ENCODE measurements at regions not wholly inside any gene's neighbourhood (a gene's known extent, or its start where the extent isn't known, plus 50 kb on each side); places are given as distances from the start of the nearest gene placed in this dataset.
"Not testable (repeated sequence)": the region's sequence is repeated elsewhere in the genome, so short reads cannot be mapped to it uniquely, and the experiment has no call there.

DNA sequence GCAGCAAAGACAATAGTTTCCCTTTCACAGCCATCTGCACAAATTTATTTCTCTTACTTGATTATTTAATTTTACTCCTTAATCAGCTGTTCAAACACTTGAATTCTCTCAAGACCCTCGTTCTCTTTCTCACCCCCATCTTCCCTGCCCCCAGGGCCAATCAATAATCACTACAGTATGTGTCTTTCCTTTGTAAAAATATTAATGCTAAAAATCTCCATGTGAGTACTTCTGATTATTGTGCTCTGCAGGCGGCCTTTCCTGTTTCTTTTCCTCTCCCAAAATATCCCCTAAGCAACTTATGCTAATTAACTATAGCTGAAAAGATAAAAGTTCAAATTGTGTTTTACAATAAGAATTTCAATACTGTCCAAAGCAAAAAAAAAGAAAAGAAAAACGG, 617.0 kb upstream of the CBLB start:
- Mint-ChIP-seq H3K4me1 (ENCODE audit: unreplicated experiment) (peaks cover 4% of the 10 kb centered on the region), H3K27me3 (ENCODE audit: unreplicated experiment) (peaks cover 3% of the 10 kb centered on the region), H3K9me3 (ENCODE audit: unreplicated experiment) (no peaks in the 10 kb centered on the region), H3K27ac (ENCODE audit: unreplicated experiment) (no peak overlapping the region), H3K36me3 (ENCODE audit: low read depth, unreplicated experiment) (no peaks in the 10 kb centered on the region), H3K4me3 (ENCODE audit: unreplicated experiment) (no peak overlapping the region)
- TF ChIP-seq CTCF (IDR thresholded peaks at IDR 0.05; ENCODE audit: unreplicated experiment): no peak
- no peak for DNase-seq (ENCODE audit: low spot score)

DNA sequence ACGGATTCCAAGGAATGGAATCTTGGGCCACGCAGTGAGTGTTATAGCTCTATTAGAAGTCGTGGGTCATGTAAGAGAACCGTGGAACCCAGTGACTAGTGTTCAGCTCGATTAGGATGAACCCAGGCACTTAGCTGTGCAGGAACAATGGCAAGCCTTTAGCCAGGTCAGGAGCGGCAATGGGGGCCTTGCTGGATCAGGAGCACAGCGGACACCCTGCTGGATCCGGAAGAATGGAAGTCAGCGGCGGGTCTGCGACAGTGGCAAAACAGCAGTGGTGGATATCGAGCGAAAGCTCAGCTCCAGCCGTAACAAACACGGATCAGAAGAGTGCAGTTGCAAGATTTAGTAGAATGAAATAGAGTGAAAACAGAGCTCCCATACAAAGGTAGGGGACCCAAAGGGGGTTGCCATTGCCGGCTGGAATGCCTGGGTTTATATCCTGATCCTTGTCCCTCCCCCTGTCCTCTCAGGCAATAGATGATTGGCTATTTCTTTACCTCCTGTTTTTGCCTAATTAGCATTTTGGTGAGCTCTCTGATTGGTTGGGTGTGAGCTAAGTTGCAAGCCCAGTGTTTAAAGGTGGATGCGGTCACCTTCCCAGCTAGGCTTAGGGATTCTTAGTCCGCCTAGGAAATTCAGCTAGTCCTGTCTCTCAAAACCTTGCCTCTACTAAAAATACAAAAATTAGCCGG, 618.3 kb upstream of the CBLB start:
- not testable (repeated sequence) for H3K27ac Mint-ChIP-seq (ENCODE audit: unreplicated experiment); DNase-seq (ENCODE audit: low spot score); H3K27me3 Mint-ChIP-seq (ENCODE audit: unreplicated experiment); H3K4me1 Mint-ChIP-seq (ENCODE audit: unreplicated experiment); H3K36me3 Mint-ChIP-seq (ENCODE audit: low read depth, unreplicated experiment); H3K9me3 Mint-ChIP-seq (ENCODE audit: unreplicated experiment); H3K4me3 Mint-ChIP-seq (ENCODE audit: unreplicated experiment)

DNA sequence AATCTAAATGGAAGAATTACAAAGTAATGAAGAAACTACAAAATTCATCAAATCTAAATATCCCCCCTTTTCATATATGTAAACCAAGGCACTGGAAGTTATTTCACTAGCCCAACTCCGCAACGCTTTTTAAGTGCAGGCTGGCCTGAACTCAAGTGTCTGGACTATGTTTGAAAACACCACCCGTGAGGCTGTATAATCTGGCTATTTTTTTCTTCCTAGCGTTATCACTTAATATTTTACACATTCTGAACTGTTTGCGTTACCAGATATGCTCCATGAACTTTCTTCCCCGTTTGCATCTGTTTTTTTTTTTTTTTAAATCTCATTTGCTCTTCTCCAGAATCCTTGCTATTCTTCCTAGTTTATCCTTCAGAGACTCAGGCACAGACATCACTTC, 619.5 kb upstream of the CBLB start:
- Mint-ChIP-seq H3K4me3 (ENCODE audit: unreplicated experiment) (no peak overlapping the region), H3K36me3 (ENCODE audit: low read depth, unreplicated experiment) (no peaks in the 10 kb centered on the region), H3K27ac (ENCODE audit: unreplicated experiment) (no peak overlapping the region), H3K9me3 (ENCODE audit: unreplicated experiment) (no peaks in the 10 kb centered on the region), H3K27me3 (ENCODE audit: unreplicated experiment) (peaks cover 3% of the 10 kb centered on the region), H3K4me1 (ENCODE audit: unreplicated experiment) (peaks cover 4% of the 10 kb centered on the region)
- TF ChIP-seq CTCF (IDR thresholded peaks at IDR 0.05; ENCODE audit: unreplicated experiment): no peak
- DNase-seq (ENCODE audit: low spot score): no peak

- Mint-ChIP-seq H3K36me3 (ENCODE audit: low read depth, unreplicated experiment) (no peaks in the 10 kb centered on the region), H3K9me3 (ENCODE audit: unreplicated experiment) (no peaks in the 10 kb centered on the region), H3K27me3 (ENCODE audit: unreplicated experiment) (peaks cover 3% of the 10 kb centered on the region), H3K4me3 (ENCODE audit: unreplicated experiment) (no peak overlapping the region), H3K27ac (ENCODE audit: unreplicated experiment) (no peak overlapping the region), H3K4me1 (ENCODE audit: unreplicated experiment) (no peaks in the 10 kb centered on the region)
- no peak for DNase-seq (ENCODE audit: low spot score)
- no peak for TF ChIP-seq CTCF (IDR thresholded peaks at IDR 0.05; ENCODE audit: unreplicated experiment)
Observed at GRCh38 chr3:106491796-106492195, 623.0 kb upstream of the CBLB start.

GRCh38 chr3:106508331-106508893, 639.6 kb upstream of the CBLB start:
- no peak for TF ChIP-seq CTCF (IDR thresholded peaks at IDR 0.05; ENCODE audit: unreplicated experiment)
- Mint-ChIP-seq H3K9me3 (ENCODE audit: unreplicated experiment) (no peaks in the 10 kb centered on the region), H3K4me1 (ENCODE audit: unreplicated experiment) (no peaks in the 10 kb centered on the region), H3K27me3 (ENCODE audit: unreplicated experiment) (no peaks in the 10 kb centered on the region), H3K36me3 (ENCODE audit: low read depth, unreplicated experiment) (no peaks in the 10 kb centered on the region), H3K27ac (ENCODE audit: unreplicated experiment) (no peak overlapping the region), H3K4me3 (ENCODE audit: unreplicated experiment) (no peak overlapping the region)
- no peak for DNase-seq (ENCODE audit: low spot score)

Data from endothelial cell (in vitro differentiated cells).